GM21360 (cell line): ENCODE measurements at regions not wholly inside any gene's neighbourhood (a gene's known extent, or its start where the extent isn't known, plus 50 kb on each side); places are given as distances from the start of the nearest gene placed in this dataset.

ENCODE experiments used
- ATAC-seq: cut with Tn5 transposase; IDR thresholded peaks from one replicate; pipeline ENCODE4 v1.9.1; 2021; ENCODE audit warnings: mild to moderate bottlenecking, moderate library complexity; ENCODE audit not compliant: unreplicated experiment

DNA sequence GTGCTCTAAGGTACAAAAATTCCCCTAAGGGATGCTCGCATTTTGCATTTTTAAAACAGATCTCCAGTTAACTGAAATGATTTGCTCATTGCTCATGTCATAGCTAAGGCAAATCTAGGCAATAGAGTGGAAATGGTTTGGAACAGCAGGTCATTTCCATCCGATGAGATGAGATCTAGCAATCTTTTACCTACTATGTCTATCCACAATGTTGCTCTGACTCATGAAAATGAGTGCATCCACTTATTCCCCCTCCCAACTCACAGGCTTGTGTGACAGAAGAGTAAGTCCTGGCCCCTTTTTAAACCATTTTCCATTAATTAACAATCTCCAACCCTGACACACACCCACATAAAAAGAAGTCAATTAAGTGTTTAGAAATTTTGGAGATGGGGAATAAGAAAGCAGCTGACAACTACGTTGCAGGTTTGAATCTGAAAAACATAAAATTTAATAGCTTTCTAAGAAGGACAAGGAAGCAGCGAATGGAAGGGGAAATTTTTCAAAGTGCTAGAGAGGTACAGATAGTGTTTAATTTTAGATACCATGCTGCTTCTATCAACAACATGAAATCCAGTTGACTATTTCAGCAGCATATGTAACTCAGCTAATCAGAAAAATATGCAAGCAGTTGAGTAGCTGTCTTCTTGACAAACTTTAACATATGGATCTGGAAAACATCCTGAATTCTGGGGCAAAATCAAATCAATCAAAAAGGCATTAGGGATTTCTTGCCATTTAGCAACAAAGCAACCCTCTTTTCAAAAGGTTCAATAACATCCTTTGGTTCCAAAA is 112.0 kb downstream of the TMCO5A start:
- ATAC-seq = no peak

DNA sequence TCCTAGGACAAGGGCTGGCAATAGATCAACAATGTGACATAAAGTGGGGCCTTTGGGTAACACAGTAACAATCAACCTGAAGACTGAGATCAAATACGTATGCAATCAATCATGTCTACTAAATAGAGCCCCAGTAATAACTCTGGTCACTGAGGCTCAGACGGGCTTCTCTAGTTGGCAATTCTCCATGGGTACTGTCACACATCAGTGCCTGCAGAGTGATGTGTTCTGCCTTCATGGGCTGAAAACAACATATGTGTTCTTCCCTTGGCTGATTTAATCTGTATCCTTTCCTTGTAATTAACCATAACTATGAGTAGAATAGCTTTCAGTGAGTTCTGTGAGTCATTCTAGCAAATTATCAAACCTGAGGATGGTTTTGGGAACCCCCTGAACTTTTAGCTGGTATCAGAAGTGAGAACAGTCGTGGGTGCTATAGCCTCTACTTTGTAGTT is 113.6 kb downstream of the TMCO5A start:
- ATAC-seq = no peak

GRCh38 chr15:38049891-38050290 is 115.5 kb downstream of the TMCO5A start:
- ATAC-seq = no peak

- ATAC-seq = no peak
These were observed 116.3 kb downstream of the TMCO5A start for GRCh38 chr15:38050529-38051448.

DNA sequence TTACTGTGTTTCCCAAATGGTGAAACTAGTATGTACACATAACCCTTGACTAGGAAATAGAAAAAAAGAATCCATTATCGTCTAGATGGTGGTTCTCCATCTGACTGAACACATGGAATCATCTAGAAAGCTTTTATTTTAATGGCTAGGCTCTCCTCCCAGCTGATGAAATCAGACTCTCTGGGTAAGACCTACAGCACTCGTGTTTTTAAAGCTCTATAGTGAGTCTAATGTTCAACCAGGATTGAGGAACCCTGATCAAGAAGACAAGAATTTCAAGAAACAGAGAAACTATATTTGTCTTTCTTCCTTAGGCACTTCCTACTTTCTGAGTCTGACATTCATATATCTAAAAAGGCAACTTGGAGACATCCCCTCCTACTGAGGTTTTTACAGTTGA is 118.8 kb downstream of the TMCO5A start:
- no peak for ATAC-seq

DNA sequence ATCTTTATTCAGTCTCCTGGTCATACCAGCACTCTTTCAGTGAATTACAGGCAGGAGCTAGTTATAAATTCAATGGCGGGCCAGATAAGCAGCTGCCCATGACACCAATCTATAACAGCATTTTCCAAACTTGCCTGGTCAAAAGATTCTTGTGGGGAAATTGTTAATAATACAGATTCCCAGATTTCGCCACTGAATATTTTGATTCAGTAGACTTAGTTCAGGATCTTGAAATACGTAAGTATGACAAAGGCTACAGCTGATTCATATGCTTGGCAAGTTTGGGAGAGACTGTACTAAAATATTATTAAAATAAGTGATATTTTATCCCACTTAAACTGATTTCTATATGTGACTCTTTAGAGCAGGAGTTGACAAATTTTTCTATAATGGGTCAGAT is 119.3 kb downstream of the TMCO5A start:
- no peak for ATAC-seq

DNA sequence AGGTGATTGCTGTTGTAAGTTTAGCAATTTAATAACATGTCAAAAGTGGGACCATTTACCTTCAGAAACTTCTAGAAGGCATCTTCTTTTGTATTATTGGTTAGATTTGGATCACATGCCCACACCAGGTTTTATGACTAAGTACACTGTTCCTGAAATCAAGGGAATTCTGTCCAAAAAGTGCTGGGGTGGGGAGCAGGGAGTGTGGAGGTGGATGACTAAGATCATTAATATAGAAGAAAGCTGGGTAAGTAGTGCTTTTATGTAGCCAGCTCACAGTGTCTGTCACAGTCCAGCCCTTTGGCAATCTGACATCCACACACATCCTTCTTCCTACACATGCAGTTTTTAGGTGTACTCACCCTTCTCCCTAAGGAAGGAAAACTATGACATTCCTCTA is 120.0 kb downstream of the TMCO5A start:
- ATAC-seq = no peak

DNA sequence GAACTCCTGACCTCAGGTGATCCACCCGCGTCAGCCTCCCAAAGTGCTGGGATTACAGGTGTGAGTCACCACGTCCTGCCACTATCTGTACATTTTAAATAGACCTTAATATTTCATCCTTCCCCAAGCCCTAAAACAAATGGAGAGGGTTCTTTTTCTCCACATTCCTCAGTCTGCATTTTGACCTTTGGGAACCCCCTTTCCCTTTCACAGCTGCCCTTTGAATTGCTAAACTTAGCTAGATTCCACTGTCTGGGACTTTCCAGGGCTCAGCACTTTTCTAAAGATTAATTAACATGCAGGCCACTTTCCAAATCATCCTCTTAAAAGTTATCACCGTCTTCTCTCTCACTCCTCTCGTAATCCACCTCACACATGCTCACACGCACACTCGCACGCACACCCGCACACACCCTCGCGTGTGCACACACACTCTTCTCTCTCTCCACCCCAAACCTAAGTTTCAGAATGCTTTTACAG is 124.2 kb downstream of the TMCO5A start:
- ATAC-seq = no peak

GRCh38 chr15:38059665-38060064 is 125.2 kb downstream of the TMCO5A start:
- no peak for ATAC-seq

DNA sequence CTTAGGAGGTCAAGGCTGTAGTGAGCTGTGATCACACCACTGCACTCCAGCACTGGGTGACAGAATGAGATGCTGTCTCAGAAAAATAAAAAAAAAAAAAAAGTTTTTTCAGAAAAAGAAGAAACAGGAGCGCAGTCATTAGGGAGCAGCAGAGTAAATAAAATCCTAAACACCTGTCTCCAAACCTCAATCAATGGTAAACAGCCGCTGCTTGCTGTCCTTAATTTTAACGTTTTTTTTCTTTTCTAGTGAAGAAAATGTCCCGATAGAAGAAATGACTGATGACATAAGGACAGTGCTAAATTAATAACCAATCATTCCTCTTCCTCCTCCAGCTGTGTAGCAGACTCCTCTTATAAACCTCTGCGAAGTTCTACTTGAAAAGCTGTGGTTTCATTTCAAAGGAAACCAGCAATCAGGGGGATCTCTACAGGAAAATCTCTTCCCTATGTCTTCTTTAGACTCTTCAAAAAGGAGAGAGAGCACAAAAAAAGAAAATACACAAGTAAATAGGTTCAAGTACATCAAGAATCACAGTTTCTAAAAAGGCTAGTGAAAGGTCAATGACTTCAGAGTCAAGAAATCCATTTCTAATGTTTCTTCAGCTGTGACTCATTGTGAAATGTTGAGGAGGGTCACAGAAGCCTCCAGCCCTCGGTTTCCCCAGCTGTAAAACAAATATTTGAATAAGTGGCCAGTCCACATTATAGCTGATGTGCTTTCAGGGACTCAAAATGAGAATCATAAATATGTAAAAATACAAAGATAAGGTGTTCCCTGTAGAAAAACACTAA is 127.6 kb downstream of the TMCO5A start:
- no peak for ATAC-seq

DNA sequence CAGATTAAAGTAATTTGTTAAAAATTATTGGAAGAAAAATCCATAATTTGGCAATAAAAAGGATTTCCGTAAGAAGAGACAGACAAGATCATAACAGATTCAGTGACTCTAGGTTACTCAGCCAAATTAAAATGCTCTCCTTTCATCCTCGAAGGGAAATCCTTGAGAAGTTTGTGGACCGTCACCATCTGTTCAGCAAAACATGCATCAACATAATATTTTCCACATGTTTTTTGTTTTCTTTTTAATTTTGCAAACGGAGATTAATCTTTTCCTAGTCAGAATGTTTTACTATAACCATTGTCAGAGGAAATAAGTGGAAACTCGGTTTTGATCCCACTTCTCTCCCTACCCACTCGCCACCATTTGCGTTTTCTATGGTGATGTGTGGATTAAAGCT is 128.3 kb downstream of the TMCO5A start:
- ATAC-seq = no peak

DNA sequence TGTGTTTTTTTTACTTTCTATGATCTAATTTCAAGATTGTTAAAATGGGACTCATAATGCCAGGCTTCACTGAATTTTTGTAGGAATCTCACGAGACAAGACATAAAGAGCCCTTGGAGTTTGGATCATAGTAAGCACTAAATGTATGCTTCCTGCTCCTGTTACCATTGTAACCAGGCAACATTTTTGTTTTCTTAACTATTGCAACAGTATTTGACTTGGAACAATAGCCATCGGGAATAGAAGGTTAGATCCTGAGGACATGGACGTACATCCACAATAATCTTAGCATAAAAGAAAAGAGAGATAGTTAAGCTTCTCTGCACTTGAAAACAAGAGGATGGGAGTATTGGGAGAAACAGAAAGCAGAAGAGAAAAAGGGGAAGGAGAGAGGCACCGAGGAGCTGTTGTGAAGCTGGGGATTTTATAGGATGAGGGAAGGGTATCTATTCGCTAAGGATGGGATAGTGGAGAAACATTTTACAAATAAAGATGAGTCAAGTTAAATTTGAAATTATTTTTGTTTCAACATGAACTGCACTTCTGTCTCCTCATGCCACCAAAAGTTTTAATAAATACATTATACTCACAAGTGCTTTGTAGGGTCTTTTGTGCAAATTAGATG is 131.4 kb downstream of the TMCO5A start:
- ATAC-seq = no peak

GRCh38 chr15:38066612-38067011 is 132.2 kb downstream of the TMCO5A start:
- ATAC-seq = no peak

DNA sequence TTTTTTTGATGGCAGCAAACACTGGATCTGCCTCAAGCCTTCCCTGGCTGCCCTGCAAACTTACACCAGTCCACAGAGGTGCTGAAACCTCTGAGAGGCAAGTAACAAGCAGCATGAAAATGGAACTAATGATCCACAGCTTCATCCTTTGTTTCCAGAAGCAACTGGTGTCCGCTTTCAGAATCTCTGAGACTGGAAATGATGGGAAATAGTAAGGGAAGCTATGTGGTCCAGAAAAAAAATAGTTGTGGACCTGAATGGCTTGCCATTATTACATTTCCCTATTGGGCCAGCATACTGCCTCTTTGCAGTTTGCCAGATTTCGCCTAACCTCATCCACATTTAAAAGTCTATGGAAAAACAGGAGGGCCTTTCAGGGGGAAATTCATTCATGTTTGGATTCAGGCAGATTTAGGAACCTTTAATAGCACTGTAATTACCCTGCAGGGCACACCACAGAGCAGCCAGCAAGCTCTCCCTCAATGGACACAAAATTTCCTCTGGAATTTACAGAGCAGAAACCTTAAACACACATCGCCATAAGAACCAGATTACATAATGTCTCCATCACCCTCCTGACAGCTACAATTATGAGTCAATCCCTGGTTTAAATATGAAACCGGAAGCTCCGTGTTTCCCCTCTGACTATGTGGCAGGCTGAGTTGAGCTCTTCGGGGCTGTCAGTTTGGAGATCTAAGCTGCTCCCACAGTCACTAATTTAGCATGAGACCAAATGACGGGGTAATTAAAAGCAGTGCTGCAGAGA is 134.4 kb downstream of the TMCO5A start:
- ATAC-seq = peak; percentile 83

DNA sequence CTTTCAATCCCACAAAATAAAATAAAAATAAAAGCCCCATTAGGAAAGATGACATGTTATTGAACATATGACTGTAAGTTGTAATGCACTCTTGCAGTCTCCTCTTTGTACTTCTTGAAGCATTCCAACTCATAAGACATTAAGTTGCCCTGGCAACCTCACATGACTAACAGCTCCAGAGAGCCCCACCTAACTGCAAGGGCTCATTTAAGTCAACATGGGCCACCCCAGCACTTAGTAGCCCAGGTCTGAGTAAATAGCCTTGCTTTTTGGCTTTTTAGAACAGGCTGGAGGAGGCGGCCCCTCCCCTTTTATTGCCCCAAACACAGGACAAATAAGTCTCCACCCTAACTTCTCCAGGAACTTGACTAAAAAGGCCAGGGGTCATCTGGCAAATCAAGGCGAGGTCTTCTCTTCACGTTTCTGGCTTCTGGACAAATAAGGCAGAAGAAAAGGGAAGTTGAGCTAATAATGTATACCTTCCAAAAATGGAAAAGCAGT is 135.1 kb downstream of the TMCO5A start:
- ATAC-seq = no peak

- no peak for ATAC-seq
These were observed 136.3 kb downstream of the TMCO5A start for GRCh38 chr15:38070778-38071177.

- ATAC-seq = no peak
These were observed 137.0 kb downstream of the TMCO5A start for GRCh38 chr15:38071211-38071972.

DNA sequence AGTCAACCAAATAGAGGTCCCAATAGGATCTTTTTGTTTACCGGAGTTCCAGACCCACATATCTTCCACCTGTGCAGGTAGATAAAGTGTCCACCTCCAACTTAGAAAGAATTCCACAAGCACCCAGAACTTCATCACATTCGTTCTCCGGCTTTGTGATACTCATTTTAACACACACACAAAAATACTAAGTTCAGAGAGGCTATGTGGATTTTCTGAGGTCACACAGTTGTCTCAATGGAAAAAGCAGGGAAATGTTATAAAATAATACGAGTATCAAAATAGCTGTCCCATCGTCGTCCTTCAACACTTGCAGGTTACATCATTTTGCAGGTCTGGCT is 137.5 kb downstream of the TMCO5A start:
- no peak for ATAC-seq
